Liver (tissue), 8 donors: ENCODE measurements at regions not wholly inside any gene's neighbourhood (a gene's known extent, or its start where the extent isn't known, plus 50 kb on each side); places are given as distances from the start of the nearest gene placed in this dataset.

Experiments
- DNase-seq: peaks from one replicate; pipeline ENCODE4 v3.0.0-alpha.2; 2017; ENCODE audit warnings: low spot score
- H3K27ac ChIP-seq, 2 donors: one replicate each; pipeline ENCODE4 v1.7.0; 2013; ENCODE audit warnings: inconsistent platforms in 2 of 2, low read length in 2 of 2, control low read depth in 1 of 2, low read depth in 1 of 2, mild to moderate bottlenecking in 1 of 2
- H3K27me3 ChIP-seq, 4 donors: one replicate each; pipeline versions ENCODE4 v1.6.1 to v1.7.0; 2013; ENCODE audit warnings: low read length in 3 of 4, inconsistent platforms in 1 of 4, mild to moderate bottlenecking in 1 of 4, moderate library complexity in 1 of 4; ENCODE audit not compliant: control insufficient read depth in 4 of 4, insufficient read depth in 4 of 4
- H3K36me3 ChIP-seq, 4 donors: one replicate each; pipeline versions ENCODE4 v1.6.1 to v1.7.0; 2013; ENCODE audit warnings: low read length in 3 of 4, mild to moderate bottlenecking in 3 of 4, low read depth in 1 of 4, moderate library complexity in 1 of 4; ENCODE audit not compliant: control insufficient read depth in 4 of 4, insufficient read depth in 3 of 4
- H3K4me1 ChIP-seq, 4 donors: one replicate each; pipeline versions ENCODE4 v1.6.1 to v1.7.0; 2013; ENCODE audit warnings: low read length in 3 of 4, mild to moderate bottlenecking in 3 of 4, moderate library complexity in 1 of 4; ENCODE audit not compliant: control insufficient read depth in 4 of 4, insufficient read depth in 4 of 4
- H3K4me3 ChIP-seq, 3 donors: one replicate each; pipeline versions ENCODE4 v1.6.1 to v1.7.0; 2013; ENCODE audit warnings: low read length in 3 of 3, control low read depth in 1 of 3, low read depth in 1 of 3, mild to moderate bottlenecking in 1 of 3
- H3K9ac ChIP-seq, 2 donors: one replicate each; pipeline ENCODE4 v1.7.0; 2013; ENCODE audit warnings: low read length in 2 of 2, mild to moderate bottlenecking in 2 of 2, moderate library complexity in 2 of 2, control low read depth in 1 of 2, low read depth in 1 of 2
- H3K9me3 ChIP-seq, 4 donors: one replicate each; pipeline versions ENCODE4 v1.6.1 to v1.7.0; 2013; ENCODE audit warnings: low read length in 3 of 4; ENCODE audit not compliant: control insufficient read depth in 4 of 4
- ATF3 ChIP-seq: IDR thresholded peaks from 2 replicates; pipeline ENCODE4 v1.6.1; 2016; ENCODE audit warnings: antibody characterized with exemption
- CTCF ChIP-seq: fragments of 150-350 bp; IDR thresholded peaks from 2 replicates; pipeline ENCODE4 v1.5.1; 2017; ENCODE audit warnings: improper control_type of control experiment, low read depth, low read length; ENCODE audit not compliant: missing input control
- EGR1 ChIP-seq, 2 donors: IDR thresholded peaks; 2 replicates each; pipeline ENCODE4 v1.6.1; 2016 to 2018; ENCODE audit warnings: antibody characterized with exemption in 2 of 2, low read depth in 2 of 2
- FOXA1 ChIP-seq: IDR thresholded peaks from 2 replicates; pipeline ENCODE4 v1.6.1; 2016; ENCODE audit warnings: antibody characterized with exemption
- FOXA2 ChIP-seq: IDR thresholded peaks from 2 replicates; pipeline ENCODE4 v1.6.1; 2016; ENCODE audit warnings: antibody characterized with exemption
- GABPA ChIP-seq, 2 donors: IDR thresholded peaks in 1 of 2; conservative IDR thresholded peaks in 1 of 2; 2 replicates each; pipeline ENCODE4 v1.6.1; 2016; ENCODE audit warnings: antibody characterized with exemption in 2 of 2, mild to moderate bottlenecking in 1 of 2, moderate library complexity in 1 of 2
- HNF4G ChIP-seq: IDR thresholded peaks from 2 replicates; pipeline ENCODE4 v1.6.1; 2016; ENCODE audit warnings: antibody characterized with exemption
- JUND ChIP-seq, 2 donors: IDR thresholded peaks; 2 replicates each; pipeline ENCODE4 v1.6.1; 2016; ENCODE audit warnings: antibody characterized with exemption in 2 of 2
- MAX ChIP-seq: IDR thresholded peaks from 2 replicates; pipeline ENCODE4 v1.6.1; 2016; ENCODE audit warnings: antibody characterized with exemption
- NR2F2 ChIP-seq: IDR thresholded peaks from 2 replicates; pipeline ENCODE4 v1.6.1; 2016; ENCODE audit warnings: antibody characterized with exemption
- RAD21 ChIP-seq, 2 donors: IDR thresholded peaks; 2 replicates each; pipeline ENCODE4 v1.6.1; 2016; ENCODE audit warnings: antibody characterized with exemption in 2 of 2, mild to moderate bottlenecking in 2 of 2
- REST ChIP-seq: IDR thresholded peaks from 2 replicates; pipeline ENCODE4 v1.6.1; 2016; ENCODE audit warnings: antibody characterized with exemption, mild to moderate bottlenecking
- RXRA ChIP-seq, 2 donors: IDR thresholded peaks; 2 replicates each; pipeline ENCODE4 v1.6.1; 2017 to 2018; ENCODE audit warnings: antibody characterized with exemption in 2 of 2, mild to moderate bottlenecking in 1 of 2
- TAF1 ChIP-seq: conservative IDR thresholded peaks from 2 replicates; pipeline ENCODE4 v1.6.1; 2016; ENCODE audit warnings: antibody characterized with exemption, mild to moderate bottlenecking
- YY1 ChIP-seq: IDR thresholded peaks from 2 replicates; pipeline ENCODE4 v1.6.1; 2016; ENCODE audit warnings: antibody characterized with exemption, mild to moderate bottlenecking
- ZBTB33 ChIP-seq: IDR thresholded peaks from 2 replicates; pipeline ENCODE4 v1.6.1; 2016; ENCODE audit warnings: antibody characterized with exemption
- WGBS: extraction: QIAGEN DNeasy Blood & Tissue Kit; methylation state at CpG from one replicate; pipeline ENCODE4 v1.1.7; 2013; 5-methylcytosine and 5-hydroxymethylcytosine counted together
- donor health status: healthy.
- donor health status: healthy.
- donor health status: healthy.
- donor health status: healthy.
- donor health status: healthy.

- WGBS: 81% methylated on average over 3 of the region's 3 CpGs
- no peak overlapping the region for H3K9ac ChIP-seq
- TF ChIP-seq CTCF: no peak
- no peak for TF ChIP-seq REST
- no peak for TF ChIP-seq RXRA (IDR thresholded peaks at IDR 0.05)
- TF ChIP-seq JUND (IDR thresholded peaks at IDR 0.05): no peak
- TF ChIP-seq YY1: no peak
- no peak for TF ChIP-seq MAX
- TF ChIP-seq HNF4G: no peak
- TF ChIP-seq ZBTB33: no peak
- no peak for TF ChIP-seq ATF3
- no peak for TF ChIP-seq FOXA2
- TF ChIP-seq RAD21 (IDR thresholded peaks at IDR 0.05): no peak
- no peak for TF ChIP-seq FOXA1
- no peak for TF ChIP-seq TAF1
- TF ChIP-seq EGR1 (IDR thresholded peaks at IDR 0.05; ENCODE audit: low read depth in 2 of 2): no peak
- no peak for TF ChIP-seq GABPA (IDR thresholded peaks at IDR 0.05 in 1 of 2, conservative IDR thresholded peaks at IDR 0.05 in 1 of 2)
- no peak for TF ChIP-seq NR2F2
- no peaks in the 10 kb centered on the region for H3K4me1 ChIP-seq
- no peaks in the 10 kb centered on the region for H3K9me3 ChIP-seq
- H3K27me3 ChIP-seq: no peaks in the 10 kb centered on the region
- no peak for DNase-seq
- no peaks in the 10 kb centered on the region for H3K36me3 ChIP-seq
- H3K27ac ChIP-seq: no peak overlapping the region
- no peak overlapping the region for H3K4me3 ChIP-seq
Measured at GRCh38 chr5:158565017-158565789, 534.5 kb downstream of the EBF1 start.
